Endothelial cell (in vitro differentiated cells): ENCODE measurements at regions not wholly inside any gene's neighbourhood (a gene's known extent, or its start where the extent isn't known, plus 50 kb on each side); places are given as distances from the start of the nearest gene placed in this dataset.

Experiments used
- DNase-seq: peaks from one replicate; pipeline ENCODE4 v3.0.0; 2021; ENCODE audit warnings: low spot score
- H3K27ac Mint-ChIP-seq: one replicate; pipeline ENCODE4 v1.8.0; 2021; ENCODE audit warnings: mixed read lengths, inconsistent platforms; ENCODE audit not compliant: unreplicated experiment
- H3K27me3 Mint-ChIP-seq: one replicate; pipeline ENCODE4 v1.8.0; 2021; ENCODE audit warnings: mild to moderate bottlenecking, moderate library complexity, mixed read lengths, inconsistent platforms; ENCODE audit not compliant: unreplicated experiment
- H3K36me3 Mint-ChIP-seq: one replicate; pipeline ENCODE4 v1.8.0; 2021; ENCODE audit warnings: mild to moderate bottlenecking, low read depth, mixed read lengths, inconsistent platforms; ENCODE audit not compliant: unreplicated experiment
- H3K4me1 Mint-ChIP-seq: one replicate; pipeline ENCODE4 v1.8.0; 2021; ENCODE audit warnings: mild to moderate bottlenecking, mixed read lengths, inconsistent platforms; ENCODE audit not compliant: unreplicated experiment
- H3K4me3 Mint-ChIP-seq: one replicate; pipeline ENCODE4 v1.8.0; 2021; ENCODE audit warnings: mild to moderate bottlenecking, mixed read lengths, inconsistent platforms; ENCODE audit not compliant: unreplicated experiment
- H3K9me3 Mint-ChIP-seq: one replicate; pipeline ENCODE4 v1.8.0; 2021; ENCODE audit warnings: mixed read lengths, inconsistent platforms; ENCODE audit not compliant: unreplicated experiment
- TF ChIP-seq, protein P1 (sequence below): fragments of 200-600 bp; sonication (generic); IDR thresholded peaks from one replicate; pipeline ENCODE4 v1.5.0; 2021; ENCODE audit warnings: antibody characterized with exemption; ENCODE audit not compliant: unreplicated experiment

- no peak for DNase-seq
- Mint-ChIP-seq H3K4me3 (no peak overlapping the region), H3K36me3 (peaks cover 3% of the 10 kb centered on the region), H3K9me3 (no peaks in the 10 kb centered on the region), H3K27me3 (peaks cover 5% of the 10 kb centered on the region), H3K4me1 (peaks cover 3% of the 10 kb centered on the region), H3K27ac (no peak overlapping the region)
- TF ChIP-seq, protein P1, sequence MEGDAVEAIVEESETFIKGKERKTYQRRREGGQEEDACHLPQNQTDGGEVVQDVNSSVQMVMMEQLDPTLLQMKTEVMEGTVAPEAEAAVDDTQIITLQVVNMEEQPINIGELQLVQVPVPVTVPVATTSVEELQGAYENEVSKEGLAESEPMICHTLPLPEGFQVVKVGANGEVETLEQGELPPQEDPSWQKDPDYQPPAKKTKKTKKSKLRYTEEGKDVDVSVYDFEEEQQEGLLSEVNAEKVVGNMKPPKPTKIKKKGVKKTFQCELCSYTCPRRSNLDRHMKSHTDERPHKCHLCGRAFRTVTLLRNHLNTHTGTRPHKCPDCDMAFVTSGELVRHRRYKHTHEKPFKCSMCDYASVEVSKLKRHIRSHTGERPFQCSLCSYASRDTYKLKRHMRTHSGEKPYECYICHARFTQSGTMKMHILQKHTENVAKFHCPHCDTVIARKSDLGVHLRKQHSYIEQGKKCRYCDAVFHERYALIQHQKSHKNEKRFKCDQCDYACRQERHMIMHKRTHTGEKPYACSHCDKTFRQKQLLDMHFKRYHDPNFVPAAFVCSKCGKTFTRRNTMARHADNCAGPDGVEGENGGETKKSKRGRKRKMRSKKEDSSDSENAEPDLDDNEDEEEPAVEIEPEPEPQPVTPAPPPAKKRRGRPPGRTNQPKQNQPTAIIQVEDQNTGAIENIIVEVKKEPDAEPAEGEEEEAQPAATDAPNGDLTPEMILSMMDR = no peak
Measured at GRCh38 chr6:3601570-3601969, 144.7 kb upstream of the SLC22A23 start.

DNA sequence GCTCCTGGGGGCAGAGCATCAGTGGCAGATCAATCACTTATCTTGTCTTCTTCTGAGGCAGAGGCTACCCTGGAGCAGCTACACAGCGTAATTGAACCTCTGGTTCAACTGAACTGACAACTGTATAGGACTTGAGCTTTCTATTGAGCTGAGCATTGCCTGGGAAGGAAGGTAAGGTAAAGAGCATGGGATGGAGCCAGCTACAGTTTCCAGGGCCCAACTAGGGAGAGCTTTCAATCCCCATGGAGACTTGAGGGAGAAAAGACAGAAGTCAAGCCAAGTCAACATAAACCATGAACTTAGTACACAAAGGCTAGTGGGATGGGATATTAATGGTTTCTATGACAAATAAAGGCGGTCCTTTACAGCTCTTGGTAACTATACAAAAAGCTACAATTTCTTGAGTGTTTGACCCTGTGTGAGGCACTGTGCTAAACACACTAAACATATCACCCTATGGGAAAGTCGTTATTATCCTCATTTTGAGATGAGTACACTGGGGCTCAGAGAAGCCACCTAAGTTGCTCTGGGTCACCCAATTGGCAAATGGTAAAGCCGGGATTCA, 140.7 kb upstream of the SLC22A23 start:
- Mint-ChIP-seq H3K4me1 (no peaks in the 10 kb centered on the region), H3K27me3 (peaks cover 4% of the 10 kb centered on the region), H3K9me3 (no peaks in the 10 kb centered on the region), H3K27ac (no peak overlapping the region), H3K36me3 (peaks cover 2% of the 10 kb centered on the region), H3K4me3 (no peak overlapping the region)
- TF ChIP-seq, protein P1 = no peak
- DNase-seq = no peak

GRCh38 chr6:3596766-3597165, 139.9 kb upstream of the SLC22A23 start:
- no peak for DNase-seq
- no peaks in the 10 kb centered on the region for H3K36me3 Mint-ChIP-seq

DNA sequence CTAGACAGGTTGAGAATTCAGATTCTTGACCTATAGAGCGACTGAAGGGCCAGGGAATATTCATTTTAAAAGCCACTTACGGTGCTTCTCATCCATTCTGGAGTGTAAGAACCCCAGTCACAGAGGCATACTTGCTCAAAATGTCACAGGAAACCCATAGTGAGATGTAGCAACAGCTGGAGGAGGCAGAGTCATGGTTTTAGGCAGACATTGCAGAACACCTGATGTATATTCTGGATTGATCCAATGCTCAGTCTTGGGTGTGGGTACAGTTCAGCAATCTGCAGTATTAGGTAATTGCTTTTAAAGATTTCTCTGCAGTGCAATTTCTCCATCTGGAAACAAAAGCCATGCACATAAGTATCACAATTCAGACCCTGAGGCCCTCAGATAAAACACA, 137.4 kb upstream of the SLC22A23 start:
- H3K4me3 Mint-ChIP-seq = no peak overlapping the region
- no peaks in the 10 kb centered on the region for H3K9me3 Mint-ChIP-seq
- no peaks in the 10 kb centered on the region for H3K36me3 Mint-ChIP-seq
- TF ChIP-seq, protein P1 = no peak
- no peak overlapping the region for H3K27ac Mint-ChIP-seq
- no peaks in the 10 kb centered on the region for H3K27me3 Mint-ChIP-seq
- no peak for DNase-seq
- H3K4me1 Mint-ChIP-seq = no peaks in the 10 kb centered on the region

More at GRCh38 chr6:3596766-3597165, 139.9 kb upstream of the SLC22A23 start:
- Mint-ChIP-seq H3K4me3 (no peak overlapping the region), H3K27me3 (peaks cover 2% of the 10 kb centered on the region), H3K27ac (no peak overlapping the region), H3K4me1 (no peaks in the 10 kb centered on the region), H3K9me3 (no peaks in the 10 kb centered on the region)
- TF ChIP-seq, protein P1 = no peak

- TF ChIP-seq, protein P1 = no peak
- Mint-ChIP-seq H3K36me3 (no peaks in the 10 kb centered on the region), H3K9me3 (no peaks in the 10 kb centered on the region), H3K27ac (no peak overlapping the region), H3K27me3 (no peaks in the 10 kb centered on the region), H3K4me1 (no peaks in the 10 kb centered on the region), H3K4me3 (no peak overlapping the region)
- no peak for DNase-seq
Measured at GRCh38 chr6:3593161-3593560, 136.3 kb upstream of the SLC22A23 start.
